Chondrocyte (in vitro differentiated cells): ENCODE measurements at regions not wholly inside any gene's neighbourhood (a gene's known extent, or its start where the extent isn't known, plus 50 kb on each side); places are given as distances from the start of the nearest gene placed in this dataset.

Source experiments
- DNase-seq: peaks from one replicate; pipeline ENCODE4 v3.0.0; 2021; ENCODE audit warnings: mixed read lengths, low spot score
- H3K27ac Mint-ChIP-seq: one replicate; pipeline ENCODE4 v1.8.0; 2021; ENCODE audit warnings: mild to moderate bottlenecking, moderate library complexity, mixed read lengths; ENCODE audit not compliant: unreplicated experiment
- H3K27me3 Mint-ChIP-seq: 2 replicates; pipeline ENCODE4 v1.8.0; 2021; ENCODE audit warnings: low read depth, mixed read lengths
- H3K36me3 Mint-ChIP-seq: 2 replicates; pipeline ENCODE4 v1.8.0; 2021; ENCODE audit warnings: low read depth, mixed read lengths
- H3K4me1 Mint-ChIP-seq: 2 replicates; pipeline ENCODE4 v1.8.0; 2021; ENCODE audit warnings: low read depth, mild to moderate bottlenecking, mixed read lengths
- H3K4me3 Mint-ChIP-seq: one replicate; pipeline ENCODE4 v1.8.0; 2021; ENCODE audit warnings: mild to moderate bottlenecking, moderate library complexity, mixed read lengths; ENCODE audit not compliant: unreplicated experiment
- H3K9me3 Mint-ChIP-seq: 2 replicates; pipeline ENCODE4 v1.8.0; 2021; ENCODE audit warnings: low read depth, mixed read lengths
- TF ChIP-seq, protein P1 (sequence below): fragments of 200-600 bp; sonication (generic); IDR thresholded peaks from 2 replicates; pipeline ENCODE4 v1.5.0; 2021; ENCODE audit warnings: antibody characterized with exemption, mild to moderate bottlenecking, moderate library complexity

DNA sequence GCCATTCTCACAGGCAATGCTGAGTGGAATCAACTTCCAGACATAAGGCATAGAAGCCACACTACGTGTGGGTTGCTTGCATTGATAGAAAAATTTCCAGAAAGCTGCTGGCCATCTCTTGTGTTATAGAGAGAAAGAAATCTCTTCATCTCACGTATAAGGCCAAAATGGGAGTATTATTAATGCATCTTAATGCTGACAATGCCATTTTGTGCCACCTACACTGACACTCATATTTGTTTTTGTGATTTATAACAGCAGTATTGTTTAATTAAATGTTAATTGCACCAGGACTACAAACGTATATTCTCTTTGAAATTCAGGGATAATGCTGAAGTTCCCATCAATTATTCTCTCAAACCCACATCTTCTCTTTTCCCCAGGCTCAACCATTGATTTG, 56.1 kb upstream of the TMEM132D start:
- Mint-ChIP-seq H3K27me3 (no peaks in the 10 kb centered on the region), H3K36me3 (no peaks in the 10 kb centered on the region), H3K4me1 (no peaks in the 10 kb centered on the region), H3K9me3 (peaks cover 7% of the 10 kb centered on the region), H3K27ac (no peak overlapping the region), H3K4me3 (no peak overlapping the region)
- TF ChIP-seq, protein P1, sequence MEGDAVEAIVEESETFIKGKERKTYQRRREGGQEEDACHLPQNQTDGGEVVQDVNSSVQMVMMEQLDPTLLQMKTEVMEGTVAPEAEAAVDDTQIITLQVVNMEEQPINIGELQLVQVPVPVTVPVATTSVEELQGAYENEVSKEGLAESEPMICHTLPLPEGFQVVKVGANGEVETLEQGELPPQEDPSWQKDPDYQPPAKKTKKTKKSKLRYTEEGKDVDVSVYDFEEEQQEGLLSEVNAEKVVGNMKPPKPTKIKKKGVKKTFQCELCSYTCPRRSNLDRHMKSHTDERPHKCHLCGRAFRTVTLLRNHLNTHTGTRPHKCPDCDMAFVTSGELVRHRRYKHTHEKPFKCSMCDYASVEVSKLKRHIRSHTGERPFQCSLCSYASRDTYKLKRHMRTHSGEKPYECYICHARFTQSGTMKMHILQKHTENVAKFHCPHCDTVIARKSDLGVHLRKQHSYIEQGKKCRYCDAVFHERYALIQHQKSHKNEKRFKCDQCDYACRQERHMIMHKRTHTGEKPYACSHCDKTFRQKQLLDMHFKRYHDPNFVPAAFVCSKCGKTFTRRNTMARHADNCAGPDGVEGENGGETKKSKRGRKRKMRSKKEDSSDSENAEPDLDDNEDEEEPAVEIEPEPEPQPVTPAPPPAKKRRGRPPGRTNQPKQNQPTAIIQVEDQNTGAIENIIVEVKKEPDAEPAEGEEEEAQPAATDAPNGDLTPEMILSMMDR = no peak
- DNase-seq = no peak

- H3K27ac Mint-ChIP-seq = no peak overlapping the region
- H3K4me3 Mint-ChIP-seq = no peak overlapping the region
- TF ChIP-seq, protein P1 = no peak
- H3K36me3 Mint-ChIP-seq = no peaks in the 10 kb centered on the region
- H3K4me1 Mint-ChIP-seq = no peaks in the 10 kb centered on the region
- DNase-seq = no peak
- H3K9me3 Mint-ChIP-seq = peaks cover 7% of the 10 kb centered on the region
- H3K27me3 Mint-ChIP-seq = no peaks in the 10 kb centered on the region
Measured at GRCh38 chr12:129961091-129961490, 57.3 kb upstream of the TMEM132D start.

DNA sequence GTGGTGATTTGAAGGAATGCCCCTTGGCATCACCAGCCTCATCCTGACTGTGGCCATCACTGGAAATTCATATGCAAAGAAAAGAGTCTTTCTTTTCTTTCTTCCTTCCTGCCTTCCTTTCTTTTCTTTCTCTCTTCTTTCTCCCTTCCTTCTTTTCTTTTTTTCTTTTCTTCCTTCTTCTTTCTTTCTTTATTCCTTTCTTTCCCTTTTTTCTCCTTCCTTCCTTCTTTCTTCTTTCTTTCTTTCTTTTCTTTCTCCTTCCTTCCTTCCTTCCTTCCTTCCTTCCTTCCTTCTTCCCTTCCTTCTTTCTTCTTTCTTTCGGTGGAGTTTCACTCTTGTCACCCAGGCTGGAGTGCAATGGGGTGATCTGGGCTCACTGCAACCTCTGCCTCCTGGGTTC, 58.0 kb upstream of the TMEM132D start:
- no peaks in the 10 kb centered on the region for H3K4me1 Mint-ChIP-seq
- TF ChIP-seq, protein P1 = no peak
- H3K4me3 Mint-ChIP-seq = no peak overlapping the region
- DNase-seq = no peak
- no peaks in the 10 kb centered on the region for H3K36me3 Mint-ChIP-seq
- H3K27me3 Mint-ChIP-seq = no peaks in the 10 kb centered on the region
- H3K9me3 Mint-ChIP-seq = peaks cover 7% of the 10 kb centered on the region
- no peak overlapping the region for H3K27ac Mint-ChIP-seq

- Mint-ChIP-seq H3K9me3 (peaks cover 4% of the 10 kb centered on the region), H3K27ac (no peak overlapping the region), H3K4me3 (no peak overlapping the region), H3K27me3 (peaks cover 2% of the 10 kb centered on the region), H3K4me1 (no peaks in the 10 kb centered on the region), H3K36me3 (no peaks in the 10 kb centered on the region)
- no peak for DNase-seq
- TF ChIP-seq, protein P1 = no peak
Measured at GRCh38 chr12:129964300-129964699, 60.5 kb upstream of the TMEM132D start.

- DNase-seq = no peak
- no peaks in the 10 kb centered on the region for H3K4me1 Mint-ChIP-seq
- TF ChIP-seq, protein P1 = no peak
- peaks cover 2% of the 10 kb centered on the region for H3K27me3 Mint-ChIP-seq
- no peak overlapping the region for H3K27ac Mint-ChIP-seq
- peaks cover 4% of the 10 kb centered on the region for H3K9me3 Mint-ChIP-seq
- no peak overlapping the region for H3K4me3 Mint-ChIP-seq
- H3K36me3 Mint-ChIP-seq = no peaks in the 10 kb centered on the region
Measured at GRCh38 chr12:129964826-129965457, 61.1 kb upstream of the TMEM132D start.
